ENCODE measurements at regions not wholly inside any gene's neighbourhood (a gene's known extent, or its start where the extent isn't known, plus 50 kb on each side); places are given as distances from the start of the nearest gene placed in this dataset.

DNA sequence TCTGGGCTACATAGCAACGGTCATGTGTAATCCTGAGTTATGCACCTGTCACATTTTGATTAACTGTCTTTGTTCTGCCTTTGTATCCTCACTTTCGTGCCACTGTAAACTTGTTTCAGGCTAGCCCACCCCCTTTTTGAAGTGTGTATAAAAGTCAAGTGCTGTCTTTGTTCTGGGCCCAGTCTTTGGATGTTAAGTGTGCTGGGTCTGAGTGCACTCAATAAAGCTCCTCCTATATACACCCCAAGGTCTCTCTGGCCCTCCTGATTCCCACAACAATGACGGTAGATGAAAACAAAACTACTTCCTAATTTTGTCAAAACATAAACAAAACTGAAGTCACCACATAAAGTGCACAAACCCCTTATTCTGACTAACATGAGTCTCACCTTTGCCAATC is 633.4 kb downstream of the DSC3 start:
- Mint-ChIP-seq H3K36me3 (ENCODE audit: insufficient read depth in 1 of 3, low read depth in 3 of 3) (peaks cover 5 to 16% (median 8%) of the 10 kb centered on the region in 3 experiments), H3K4me3 (no peak overlapping the region), H3K4me1 (no peaks in the 10 kb centered on the region), H3K27ac (no peak overlapping the region), H3K9me3 (peaks cover 11 to 19% of the 10 kb centered on the region in 2 experiments), H3K27me3 (ENCODE audit: low read depth) (no peaks in the 10 kb centered on the region)
- Histone ChIP-seq H2BK20ac (ENCODE audit: low read depth, low read length, poor library complexity, severe bottlenecking) (no peak overlapping the region), H3K4me2 (ENCODE audit: insufficient read depth, insufficient read length, low read length) (no peak overlapping the region), H2BK12ac (ENCODE audit: insufficient read length, low read depth, low read length) (no peak overlapping the region), H2BK15ac (ENCODE audit: low read depth, low read length) (no peak overlapping the region), H3K23ac (ENCODE audit: insufficient read length, low read depth, low read length) (no peak overlapping the region), H3K27ac (ENCODE audit: insufficient read length, low read depth, low read length) (no peak overlapping the region), H2AFZ (ENCODE audit: low read length) (no peak overlapping the region), H3T11ph (ENCODE audit: low read length) (no peak overlapping the region), H3K4ac (ENCODE audit: low read depth, low read length) (no peak overlapping the region), H2BK120ac (ENCODE audit: low read depth, low read length, poor library complexity, severe bottlenecking) (no peak overlapping the region), H2AK5ac (ENCODE audit: insufficient read length, low read length) (no peak overlapping the region), H4K5ac (ENCODE audit: insufficient read length, low read depth, low read length) (no peak overlapping the region), H3K79me1 (ENCODE audit: insufficient read depth, low read depth, low read length, poor library complexity, severe bottlenecking) (no peaks in the 10 kb centered on the region), H3K27me3 (ENCODE audit: insufficient read depth, low read length) (no peaks in the 10 kb centered on the region), H3K9me3 (ENCODE audit: control insufficient read depth, low read depth, low read length) (no peaks in the 10 kb centered on the region), H3K23me2 (ENCODE audit: insufficient read length, low read depth, low read length, poor library complexity, severe bottlenecking) (no peaks in the 10 kb centered on the region), H3K14ac (ENCODE audit: insufficient read depth, low read length) (no peak overlapping the region), H4K20me1 (ENCODE audit: control insufficient read depth, insufficient read depth, insufficient read length) (no peaks in the 10 kb centered on the region), H3K9ac (ENCODE audit: extremely low read depth, insufficient read length, low read length) (no peak overlapping the region), H3K79me2 (ENCODE audit: insufficient read depth, low read length) (no peaks in the 10 kb centered on the region), H3K4me1 (ENCODE audit: insufficient read depth, low read length) (no peaks in the 10 kb centered on the region), H3K56ac (ENCODE audit: insufficient read length, low read depth, low read length) (no peak overlapping the region), H4K91ac (ENCODE audit: insufficient read length, low read depth, low read length) (no peak overlapping the region), H3K18ac (ENCODE audit: insufficient read length, low read depth, low read length) (no peak overlapping the region), H4K8ac (replicated peaks; ENCODE audit: insufficient read length, low read depth, low read length) (no peak overlapping the region), H2BK5ac (ENCODE audit: insufficient read length, low read length) (no peak overlapping the region)
- DNase-seq: no peak
- no CpG with 5 or more reads among the region's 3 CpGs for WGBS (ENCODE audit: extremely low coverage, insufficient read length, low lambda C conversion rate)
- TF ChIP-seq, protein P1, sequence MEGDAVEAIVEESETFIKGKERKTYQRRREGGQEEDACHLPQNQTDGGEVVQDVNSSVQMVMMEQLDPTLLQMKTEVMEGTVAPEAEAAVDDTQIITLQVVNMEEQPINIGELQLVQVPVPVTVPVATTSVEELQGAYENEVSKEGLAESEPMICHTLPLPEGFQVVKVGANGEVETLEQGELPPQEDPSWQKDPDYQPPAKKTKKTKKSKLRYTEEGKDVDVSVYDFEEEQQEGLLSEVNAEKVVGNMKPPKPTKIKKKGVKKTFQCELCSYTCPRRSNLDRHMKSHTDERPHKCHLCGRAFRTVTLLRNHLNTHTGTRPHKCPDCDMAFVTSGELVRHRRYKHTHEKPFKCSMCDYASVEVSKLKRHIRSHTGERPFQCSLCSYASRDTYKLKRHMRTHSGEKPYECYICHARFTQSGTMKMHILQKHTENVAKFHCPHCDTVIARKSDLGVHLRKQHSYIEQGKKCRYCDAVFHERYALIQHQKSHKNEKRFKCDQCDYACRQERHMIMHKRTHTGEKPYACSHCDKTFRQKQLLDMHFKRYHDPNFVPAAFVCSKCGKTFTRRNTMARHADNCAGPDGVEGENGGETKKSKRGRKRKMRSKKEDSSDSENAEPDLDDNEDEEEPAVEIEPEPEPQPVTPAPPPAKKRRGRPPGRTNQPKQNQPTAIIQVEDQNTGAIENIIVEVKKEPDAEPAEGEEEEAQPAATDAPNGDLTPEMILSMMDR (conservative IDR thresholded peaks at IDR 0.05): no peak
